HS-5 (cell line): ENCODE measurements at regions not wholly inside any gene's neighbourhood (a gene's known extent, or its start where the extent isn't known, plus 50 kb on each side); places are given as distances from the start of the nearest gene placed in this dataset.
A peak's percentile ranks its signal among the peaks of the same experiment; 100 is the strongest.

ENCODE experiments used
- DNase-seq: peaks from one replicate; pipeline ENCODE4 v3.0.0-alpha.2; 2012; ENCODE audit warnings: low read depth

- DNase-seq = peak; percentile 23
These were observed 133.7 kb downstream of the AEBP2 start for GRCh38 chr12:19572920-19573558.

GRCh38 chr12:19573866-19574265 lies 134.6 kb downstream of the AEBP2 start:
- no peak for DNase-seq

- DNase-seq = no peak
These were observed 135.3 kb downstream of the AEBP2 start for GRCh38 chr12:19574601-19575000.

- peak; percentile 73 for DNase-seq
These were observed 136.3 kb downstream of the AEBP2 start for GRCh38 chr12:19575337-19576243.

- DNase-seq = no peak
These were observed 137.4 kb downstream of the AEBP2 start for GRCh38 chr12:19576506-19577280.

GRCh38 chr12:19577281-19577530 lies 137.9 kb downstream of the AEBP2 start:
- no peak for DNase-seq

- DNase-seq = no peak
These were observed 145.4 kb downstream of the AEBP2 start for GRCh38 chr12:19584732-19585131.

- DNase-seq = no peak
These were observed 149.7 kb downstream of the AEBP2 start for GRCh38 chr12:19588951-19589350.

- DNase-seq = no peak
These were observed 152.7 kb downstream of the AEBP2 start for GRCh38 chr12:19591951-19592350.

GRCh38 chr12:19596434-19597166 lies 157.3 kb downstream of the AEBP2 start:
- no peak for DNase-seq

- DNase-seq = no peak
These were observed 158.1 kb downstream of the AEBP2 start for GRCh38 chr12:19597167-19598026.

GRCh38 chr12:19605720-19606119 lies 166.4 kb downstream of the AEBP2 start:
- no peak for DNase-seq

- DNase-seq = no peak
These were observed 168.7 kb downstream of the AEBP2 start for GRCh38 chr12:19608039-19608438.

- DNase-seq = no peak
These were observed 173.8 kb downstream of the AEBP2 start for GRCh38 chr12:19613051-19613535.

- DNase-seq = no peak
These were observed 175.5 kb downstream of the AEBP2 start for GRCh38 chr12:19614601-19615383.

GRCh38 chr12:19615384-19615725 lies 176.1 kb downstream of the AEBP2 start:
- DNase-seq = no peak

GRCh38 chr12:19616781-19617180 lies 177.5 kb downstream of the AEBP2 start:
- no peak for DNase-seq

GRCh38 chr12:19620222-19620621 lies 180.9 kb downstream of the AEBP2 start:
- no peak for DNase-seq

GRCh38 chr12:19623751-19624399 lies 184.6 kb downstream of the AEBP2 start:
- no peak for DNase-seq

GRCh38 chr12:19624491-19624890 lies 185.2 kb downstream of the AEBP2 start:
- DNase-seq = no peak
